Adrenal gland (tissue), 5 donors: ENCODE measurements at regions not wholly inside any gene's neighbourhood (a gene's known extent, or its start where the extent isn't known, plus 50 kb on each side); places are given as distances from the start of the nearest gene placed in this dataset.

Experiments used
- CTCF ChIP-seq, 6 experiments: fragments of 450-650 bp in 4 of 6; fragments of 200-600 bp in 2 of 6; sonication (generic) in 1 of 6; IDR thresholded peaks; 1 replicate in 5 of 6; 2 replicates in 1 of 6; pipeline versions ENCODE4 v1.5.1 to v1.8.0; 2016 to 2021; ENCODE audit warnings: antibody characterized with exemption in 6 of 6, mild to moderate bottlenecking in 2 of 6, moderate library complexity in 1 of 6
- POLR2A ChIP-seq, 2 donors: fragments of 450-650 bp; IDR thresholded peaks; one replicate each; pipeline ENCODE4 v1.6.1; 2017; ENCODE audit warnings: antibody characterized with exemption in 2 of 2, mild to moderate bottlenecking in 2 of 2, moderate library complexity in 1 of 2
- donor health status: DM: no; HTN: no; CAD: no.

- TF ChIP-seq POLR2A (IDR thresholded peaks at IDR 0.05) (no peak), CTCF (IDR thresholded peaks at IDR 0.05) (no peak)
These were observed 365.3 kb upstream of the FZD8 start for GRCh38 chr10:36007369-36007768.
